ENCODE measurements at regions not wholly inside any gene's neighbourhood (a gene's known extent, or its start where the extent isn't known, plus 50 kb on each side); places are given as distances from the start of the nearest gene placed in this dataset.

DNA sequence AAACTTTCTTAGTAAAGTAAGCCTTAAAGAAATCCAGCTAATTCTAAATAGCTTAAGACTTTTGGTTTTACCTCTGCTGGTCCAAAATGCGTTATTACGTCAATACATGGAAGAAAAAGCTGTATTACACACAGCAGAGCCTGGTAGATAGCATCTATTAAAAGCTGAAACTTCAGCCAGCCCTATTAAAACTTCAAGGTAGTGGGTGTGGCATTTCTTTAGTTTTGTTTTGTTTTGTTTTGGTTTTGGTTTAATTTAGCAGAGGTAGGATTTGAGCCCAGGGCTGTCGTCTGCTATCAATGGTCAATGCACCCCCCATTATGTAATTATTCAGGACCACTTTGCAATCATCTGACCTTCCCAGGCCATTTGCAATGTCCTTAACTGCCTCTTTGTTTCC, 318.4 kb upstream of the MAF start:
- DNase-seq: no peak

DNA sequence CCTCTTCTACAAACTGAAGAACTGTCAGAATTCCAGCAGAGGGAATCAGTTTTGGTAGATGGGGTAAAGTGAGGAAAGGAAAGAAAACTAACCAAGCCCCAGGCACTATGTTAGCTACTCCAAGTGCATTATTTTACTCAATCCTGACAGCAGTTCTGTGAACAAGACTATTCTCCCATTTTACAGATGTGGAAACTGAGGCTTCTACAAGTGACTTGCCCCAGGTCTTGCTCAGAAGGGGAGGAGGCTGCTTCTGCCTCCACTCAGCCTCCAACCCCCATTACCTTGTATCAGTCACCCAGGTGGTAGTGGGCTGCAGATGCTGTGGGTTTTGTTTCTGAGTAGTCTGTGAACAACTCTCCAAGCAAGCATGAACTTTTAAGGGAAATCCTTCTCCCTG, 315.2 kb upstream of the MAF start:
- DNase-seq: no peak

DNA sequence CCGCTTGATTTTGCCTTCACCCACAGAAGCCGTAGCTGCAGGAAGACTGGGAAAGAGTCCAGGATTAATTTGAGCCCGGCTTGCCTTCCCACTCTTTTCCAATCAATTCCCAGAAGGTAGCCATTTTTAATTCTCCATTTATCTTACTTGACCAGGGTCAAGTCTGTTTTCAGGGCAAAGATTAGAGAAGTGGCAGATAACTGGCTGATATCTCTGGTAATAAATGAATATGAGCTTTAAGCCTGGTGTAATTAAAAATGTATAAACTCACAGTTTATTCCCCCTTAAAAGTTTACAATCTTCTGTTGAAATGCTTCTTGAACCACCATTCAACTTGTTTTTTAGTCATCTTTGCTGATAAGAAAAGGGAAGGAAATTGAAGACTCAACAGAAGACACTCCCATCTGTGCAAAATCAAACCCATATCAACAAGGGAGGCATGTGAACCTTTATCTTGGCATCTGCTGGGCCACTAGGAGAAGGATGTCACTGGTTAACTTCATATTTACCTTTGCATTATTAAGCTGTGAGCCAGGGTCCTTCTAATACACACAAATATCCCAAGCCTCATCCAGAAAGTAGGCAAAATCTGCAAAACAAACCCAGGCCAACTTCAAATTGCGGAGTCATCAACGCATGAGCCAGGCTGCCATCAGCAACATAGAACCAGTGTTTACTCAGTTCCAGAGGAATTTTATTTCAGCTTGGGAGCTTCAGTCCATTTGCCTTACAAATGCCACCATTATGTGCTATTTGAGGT, 314.6 kb upstream of the MAF start:
- DNase-seq: no peak

DNA sequence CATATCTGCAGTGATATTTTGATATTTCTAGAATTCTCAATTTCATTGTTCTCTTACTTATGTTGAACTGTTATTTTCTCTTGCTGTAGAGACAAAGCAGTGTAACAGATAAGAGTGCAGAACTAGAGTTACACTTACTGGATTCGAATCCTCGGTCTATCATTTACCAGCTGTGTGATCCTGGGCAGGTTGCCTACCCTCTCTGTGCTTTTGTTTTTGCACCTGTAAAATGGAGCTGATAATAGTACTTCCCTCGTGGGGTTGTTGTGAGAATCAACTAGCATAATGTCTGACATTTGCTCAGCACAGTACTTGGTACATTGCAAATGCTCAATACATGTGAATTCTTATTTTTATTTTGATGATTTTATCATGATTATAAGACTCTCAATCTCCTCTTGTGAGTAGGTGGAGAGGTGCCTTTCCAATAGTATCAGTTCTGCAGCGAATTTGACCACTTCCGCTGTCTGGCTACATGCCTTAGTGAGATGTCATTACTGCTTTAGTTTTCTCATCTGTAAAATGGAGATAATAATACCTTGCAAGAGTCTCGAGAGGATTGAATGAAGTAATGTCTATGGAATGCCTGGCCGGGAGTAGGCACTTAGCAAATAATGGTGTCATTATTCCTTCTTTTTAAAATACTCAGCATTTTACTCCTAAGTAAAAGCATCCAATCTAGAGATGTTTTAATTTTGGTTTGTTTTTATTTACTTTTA, 312.2 kb upstream of the MAF start:
- DNase-seq: no peak

DNA sequence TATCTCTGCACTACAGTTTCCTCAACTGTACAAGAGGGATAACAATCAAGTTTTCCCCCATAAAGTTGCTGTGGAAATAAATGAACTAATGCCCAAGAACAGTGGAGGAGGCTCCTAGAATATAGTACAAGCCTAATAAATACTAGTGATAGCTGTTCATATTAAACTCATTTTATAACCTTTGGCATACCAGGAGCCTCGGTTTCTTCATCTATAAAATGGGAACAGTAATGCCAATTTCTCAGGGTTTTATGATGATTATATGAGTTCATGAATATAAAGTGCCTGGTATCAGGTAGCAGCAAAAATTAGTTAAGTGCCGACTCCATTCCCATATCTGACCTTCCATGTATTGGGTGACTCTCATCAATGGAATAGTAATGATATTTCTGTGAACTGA, 311.1 kb upstream of the MAF start:
- no peak for DNase-seq

DNA sequence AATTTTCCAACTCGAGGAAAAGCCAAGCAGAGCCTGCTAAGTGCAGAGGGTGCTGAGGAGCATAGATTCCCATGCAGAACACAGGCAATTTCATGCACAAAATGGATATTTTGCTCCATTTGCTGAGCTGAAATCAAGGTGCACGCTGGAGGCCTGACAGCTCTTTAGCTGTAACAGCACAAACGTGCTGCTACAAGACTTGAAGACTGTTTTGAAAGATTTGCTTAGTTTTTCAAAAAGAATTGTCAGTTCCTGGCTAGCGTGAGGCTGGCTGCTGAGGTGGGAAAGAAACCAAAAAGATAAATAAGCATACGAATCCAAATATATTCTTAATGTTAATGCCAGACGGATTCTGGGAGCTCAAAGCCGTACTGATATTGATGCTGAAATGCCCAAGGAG, 309.0 kb upstream of the MAF start:
- DNase-seq: no peak

DNA sequence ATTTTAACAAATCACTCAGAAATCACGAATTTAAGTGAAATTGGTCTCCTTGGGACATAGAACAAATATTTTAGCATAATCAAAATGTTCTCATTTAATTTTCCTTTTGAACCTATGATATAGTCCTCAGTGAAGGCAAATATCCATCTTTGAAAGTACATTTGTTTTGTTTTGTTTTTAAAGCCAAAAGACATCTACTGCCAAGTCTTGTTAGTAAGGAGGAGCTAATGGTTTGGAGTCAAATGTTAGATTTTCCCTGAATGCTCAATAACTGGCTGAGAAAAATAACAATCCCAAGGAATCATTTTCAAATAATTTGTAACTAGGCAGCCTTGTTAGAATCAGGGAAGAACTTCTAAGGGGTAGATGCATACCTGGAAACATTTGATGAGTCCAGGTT, 302.9 kb upstream of the MAF start:
- no peak for DNase-seq

DNA sequence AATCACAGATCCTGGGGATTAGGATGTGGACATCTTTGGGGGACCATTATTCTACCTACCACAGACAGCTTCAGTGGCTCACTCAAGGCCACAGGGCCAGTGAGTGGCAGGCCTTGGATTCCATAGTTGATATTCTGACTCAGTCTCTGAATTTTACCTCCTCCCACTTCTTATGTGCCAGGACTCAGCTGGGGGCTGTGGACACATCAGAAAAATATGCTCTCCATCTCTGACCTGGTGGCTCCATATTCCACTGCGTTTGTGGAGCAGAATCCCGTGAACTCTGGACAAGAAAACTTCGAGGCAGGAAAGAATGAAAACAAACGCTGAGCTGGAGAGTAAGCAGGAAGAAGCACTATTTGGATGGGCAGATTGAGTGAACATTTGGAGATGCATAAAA, 301.8 kb upstream of the MAF start:
- DNase-seq: no peak

DNA sequence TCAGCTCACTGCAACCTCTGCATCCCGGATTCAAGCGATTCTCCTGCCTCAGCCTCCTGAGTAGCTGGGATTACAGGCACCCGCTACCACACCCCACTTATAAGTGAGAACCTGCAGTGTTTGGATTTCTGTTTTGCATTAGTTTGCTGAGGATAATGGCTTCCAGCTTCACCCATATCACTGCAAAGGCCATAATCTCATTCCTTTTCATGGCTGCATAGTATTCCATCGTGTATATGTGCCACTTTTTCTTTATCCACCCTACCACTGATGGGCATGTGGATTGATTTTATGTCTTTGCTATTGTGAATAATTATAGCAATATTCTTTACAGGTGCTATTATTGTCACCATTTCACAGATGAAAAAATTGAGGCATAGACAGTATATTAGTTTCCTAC, 301.0 kb upstream of the MAF start:
- DNase-seq: no peak

DNA sequence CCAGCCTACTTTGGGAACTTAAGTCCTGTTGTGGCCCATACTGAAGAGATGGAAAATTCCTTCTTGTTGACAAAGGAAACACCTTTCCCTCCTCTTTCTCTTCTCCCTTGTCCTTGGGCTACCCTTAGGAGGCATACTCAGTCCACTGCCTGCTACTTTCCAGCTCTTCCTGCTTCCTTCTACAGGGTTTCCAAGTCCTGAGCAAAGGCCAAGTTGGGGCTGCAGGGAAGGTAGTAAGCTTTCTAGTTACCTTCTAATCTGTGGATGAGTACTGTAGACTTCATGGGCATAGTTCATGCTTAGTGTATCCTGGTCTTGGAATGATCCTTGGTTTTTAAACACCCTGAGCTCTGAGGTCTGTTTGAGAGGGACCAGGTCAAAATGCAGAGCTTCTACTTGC, 299.2 kb upstream of the MAF start:
- DNase-seq: no peak

DNA sequence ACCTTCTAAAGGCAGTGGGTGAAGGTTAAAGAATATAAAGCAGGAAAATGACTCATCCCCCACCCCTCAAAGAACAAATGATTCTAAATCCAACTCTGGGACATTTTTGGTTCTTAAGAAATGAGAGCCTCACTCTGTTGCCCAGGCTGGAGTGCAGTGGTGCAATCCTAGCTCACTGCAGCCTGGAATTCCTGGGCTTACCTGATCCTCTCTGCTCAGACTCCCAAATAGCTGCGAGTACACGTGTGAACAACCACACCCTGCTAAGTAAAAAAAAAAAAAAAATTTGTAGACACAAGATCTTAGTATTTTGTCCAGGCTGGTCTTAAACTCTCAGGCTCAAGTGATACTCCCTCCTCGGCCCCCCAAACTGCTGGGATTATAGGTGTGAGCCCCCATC, 298.8 kb upstream of the MAF start:
- no peak for DNase-seq

DNA sequence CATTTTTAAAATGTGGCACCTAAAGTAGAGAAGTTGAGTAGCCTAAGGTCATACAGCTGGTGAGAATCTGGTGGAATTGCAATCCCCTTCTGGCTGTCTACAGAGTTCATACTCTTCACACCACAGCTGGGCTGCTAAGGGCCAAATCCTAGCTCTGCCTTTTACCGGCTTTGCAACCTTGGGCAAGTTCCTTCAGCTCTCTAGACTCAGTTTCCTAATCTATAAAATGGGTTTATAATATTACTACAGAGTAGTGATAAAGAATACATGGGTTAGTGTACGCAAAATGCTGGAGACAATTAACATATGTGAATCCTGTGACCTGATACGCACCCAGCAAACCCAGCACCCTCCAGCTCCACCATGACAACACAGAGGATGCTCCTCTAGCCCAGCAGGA, 298.2 kb upstream of the MAF start:
- no peak for DNase-seq

DNA sequence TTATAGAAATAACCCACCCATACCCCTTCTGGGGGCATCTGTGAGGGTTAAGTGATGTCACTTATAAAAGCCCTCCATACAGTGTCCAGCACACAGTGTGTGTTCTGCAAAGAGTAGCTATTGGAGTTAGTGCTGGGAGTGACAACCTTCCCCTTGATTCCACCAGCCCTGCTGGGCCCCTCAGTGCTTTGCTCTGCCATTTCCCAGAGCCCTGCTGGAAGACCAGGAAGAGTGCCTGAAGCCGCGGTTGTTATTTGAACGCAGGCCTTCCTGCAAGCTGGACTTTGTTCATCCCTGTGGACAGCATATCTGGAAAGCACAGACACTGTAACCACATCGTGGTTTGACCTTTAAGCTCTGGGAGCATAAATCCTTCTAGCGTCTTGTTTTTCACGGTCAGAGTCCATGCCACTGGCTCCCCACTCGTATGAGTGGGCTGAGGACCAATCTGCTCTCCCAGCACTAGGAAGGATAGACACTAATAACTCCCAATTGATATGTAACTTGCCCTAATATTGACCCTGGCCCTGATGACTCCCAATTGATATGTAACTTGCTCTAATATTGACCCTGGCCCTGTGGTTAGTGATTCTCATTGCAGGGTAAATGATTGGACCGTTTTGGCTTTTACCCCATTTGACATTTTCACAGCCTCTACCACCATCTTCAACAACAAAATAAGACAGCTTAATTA, 297.1 kb upstream of the MAF start:
- DNase-seq: no peak

DNA sequence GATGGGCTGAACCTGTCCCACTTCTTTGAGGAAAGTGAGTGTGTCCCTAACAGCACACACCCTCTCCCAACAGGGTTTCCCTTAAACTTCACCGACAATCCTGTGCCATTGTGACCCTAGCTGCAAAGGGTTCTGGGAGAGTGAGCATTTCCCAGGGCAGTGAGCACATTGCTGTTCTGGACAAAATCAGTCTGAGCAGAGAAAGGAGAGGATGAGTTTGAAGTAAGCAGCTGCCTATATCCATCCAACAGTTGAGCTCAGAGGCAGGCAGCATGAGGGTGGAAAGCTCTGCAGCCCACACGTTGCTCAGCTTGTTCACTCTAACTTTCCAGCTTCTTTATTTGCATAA, 296.5 kb upstream of the MAF start:
- no peak for DNase-seq

DNA sequence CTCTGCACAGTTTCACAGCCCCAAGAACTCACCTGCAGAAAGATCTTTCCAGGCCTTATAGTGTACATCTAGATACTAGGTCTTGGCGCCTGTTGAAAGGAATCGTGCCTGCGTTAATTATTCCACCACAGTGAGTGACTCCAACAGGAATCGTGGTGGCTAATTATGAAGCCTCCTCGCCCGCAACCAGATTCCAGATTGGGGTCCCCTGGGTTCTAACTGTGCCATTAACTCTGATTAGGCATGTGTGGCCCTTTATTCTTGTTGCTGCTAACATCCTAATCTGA, 295.3 kb upstream of the MAF start:
- DNase-seq: no peak

DNA sequence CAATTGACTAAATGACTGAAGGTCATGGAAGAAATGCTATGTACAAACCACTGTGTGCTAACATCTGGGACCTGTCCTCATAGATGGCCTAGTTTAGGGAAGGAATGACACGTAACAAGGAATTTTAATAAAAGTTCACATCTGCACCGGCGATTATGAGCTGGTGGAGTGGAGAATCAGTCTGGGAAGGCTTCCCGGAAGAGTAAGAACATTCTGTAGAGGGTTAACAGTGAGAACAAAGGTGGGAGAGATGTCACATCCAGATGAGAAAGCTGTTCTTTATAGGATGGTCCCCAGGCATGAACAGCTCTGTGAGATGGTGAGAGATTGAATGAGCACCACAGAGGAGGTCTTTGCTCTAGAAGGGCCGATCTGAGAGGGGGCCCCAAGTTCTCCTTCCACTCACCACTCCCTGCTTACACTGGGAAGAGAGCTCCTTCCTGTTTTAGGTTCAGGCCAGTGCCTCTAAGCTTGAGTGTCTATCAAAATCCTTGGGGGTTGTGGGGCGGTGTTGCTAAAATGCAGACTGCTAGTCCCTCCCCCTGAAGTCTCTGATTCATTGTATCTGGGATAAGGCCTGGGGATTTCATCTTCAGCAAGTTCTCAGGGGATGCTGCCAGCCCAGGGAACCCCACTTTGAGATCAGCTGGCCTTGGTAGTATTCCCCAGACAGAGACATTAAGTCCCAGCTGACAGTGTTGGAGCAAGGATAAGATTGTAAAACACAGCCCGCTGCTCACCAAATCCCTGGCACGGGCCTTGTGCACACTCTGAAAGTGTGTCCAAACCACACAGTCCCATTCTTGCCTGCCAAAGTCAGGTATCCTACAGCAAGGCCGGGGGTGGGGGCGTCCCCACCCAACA, 294.7 kb upstream of the MAF start:
- no peak for DNase-seq

DNA sequence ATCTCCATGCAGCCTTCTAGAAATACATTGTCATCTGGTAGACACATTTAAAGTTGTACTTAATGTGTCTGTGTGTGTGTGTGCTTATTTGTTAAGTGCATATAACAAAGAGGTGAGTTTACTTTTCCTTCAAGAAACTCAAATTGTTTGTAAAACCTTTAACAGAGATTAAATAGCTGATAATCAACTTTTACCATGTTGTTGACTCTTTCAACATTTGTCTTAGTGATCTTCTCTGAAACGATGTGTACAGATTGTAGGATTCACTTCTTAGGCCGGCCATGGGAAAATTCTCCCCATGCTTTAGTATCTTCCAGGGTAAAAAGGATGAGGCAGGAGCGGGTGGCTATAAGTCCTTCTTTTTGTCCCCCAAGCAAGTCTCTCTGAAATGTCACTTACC, 292.9 kb upstream of the MAF start:
- DNase-seq: no peak

DNA sequence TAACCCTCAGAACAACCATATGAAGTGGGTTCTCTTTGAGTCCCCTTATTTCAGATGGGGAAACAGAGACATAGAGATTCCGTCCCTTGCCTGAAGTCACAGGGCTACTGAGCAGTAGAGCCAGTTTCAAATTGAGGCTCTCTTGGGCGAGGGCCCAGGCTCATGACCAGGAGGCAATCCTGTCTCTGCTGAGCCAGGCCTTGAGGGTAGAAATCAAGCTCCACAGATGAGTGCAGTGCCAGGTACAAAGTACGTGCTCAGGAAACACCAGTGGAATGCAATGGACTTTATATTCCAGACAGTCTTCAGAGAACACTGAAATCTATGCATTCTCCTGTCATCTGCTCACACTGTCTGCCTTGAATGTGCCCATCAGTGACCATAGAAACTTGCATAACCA, 291.7 kb upstream of the MAF start:
- DNase-seq: no peak

DNA sequence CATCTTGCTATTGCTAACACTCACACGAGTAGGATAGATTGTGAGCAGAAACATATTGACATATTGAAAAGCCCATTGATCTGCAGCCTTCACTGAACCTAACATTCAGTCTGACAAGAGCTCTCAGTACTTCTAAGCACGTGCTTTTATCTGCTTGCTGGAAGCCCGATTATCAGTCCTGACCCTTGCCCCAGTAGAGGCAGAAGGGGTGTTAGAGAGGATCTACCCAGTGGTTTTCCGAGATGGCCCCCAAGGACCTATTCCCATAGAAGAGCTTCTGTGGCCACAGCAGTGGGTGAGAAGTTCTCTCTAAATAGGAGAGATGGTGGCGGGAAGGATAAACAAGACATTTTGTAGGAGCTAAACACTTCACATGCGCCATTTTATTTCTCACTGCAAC, 290.9 kb upstream of the MAF start:
- no peak for DNase-seq

DNA sequence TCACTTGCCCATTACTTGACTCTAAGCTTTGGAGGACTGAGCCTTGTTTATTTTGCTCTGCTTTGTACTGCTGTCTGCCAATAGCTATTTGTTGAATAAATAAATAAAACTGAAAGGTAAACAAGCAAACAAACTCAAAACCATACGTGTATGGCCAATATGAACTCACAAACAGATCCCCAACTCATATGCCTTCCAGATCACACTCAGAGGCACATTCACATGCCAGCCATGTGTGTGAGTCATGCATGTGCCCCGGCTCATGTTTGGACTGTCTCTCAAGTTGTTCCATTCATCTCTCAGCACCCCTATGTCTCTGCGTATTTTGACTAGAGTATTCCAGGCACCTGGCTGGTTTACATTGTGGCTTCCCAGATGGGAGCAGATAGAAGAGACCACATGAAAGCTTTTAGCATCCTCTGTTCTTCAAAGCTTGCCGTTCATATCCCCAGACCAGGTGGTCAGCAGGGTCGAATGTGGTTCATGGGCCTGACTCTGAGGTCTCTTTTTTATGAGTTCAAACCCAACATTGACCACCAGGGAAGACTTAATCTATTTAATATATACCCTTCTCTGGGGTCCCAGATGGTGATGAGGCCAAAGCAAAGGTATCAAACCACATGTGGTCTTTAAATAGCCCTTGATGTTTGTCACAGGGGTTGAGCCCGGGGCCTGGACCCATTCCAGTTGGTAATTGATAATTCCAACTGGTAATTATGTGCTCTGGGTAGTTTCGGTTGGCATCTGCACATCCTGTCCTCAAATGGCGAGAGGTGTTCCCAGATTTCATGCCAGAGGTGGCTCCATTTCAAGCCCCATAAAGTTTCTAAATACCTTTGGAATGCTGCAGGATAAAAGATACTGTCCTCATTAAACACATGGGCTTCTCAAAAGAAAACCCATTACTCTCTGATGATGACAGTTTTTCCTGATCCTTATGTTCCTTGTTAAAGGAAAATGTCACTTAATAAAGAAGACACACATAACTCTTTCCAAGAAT, 287.3 kb upstream of the MAF start:
- DNase-seq: no peak

DNA sequence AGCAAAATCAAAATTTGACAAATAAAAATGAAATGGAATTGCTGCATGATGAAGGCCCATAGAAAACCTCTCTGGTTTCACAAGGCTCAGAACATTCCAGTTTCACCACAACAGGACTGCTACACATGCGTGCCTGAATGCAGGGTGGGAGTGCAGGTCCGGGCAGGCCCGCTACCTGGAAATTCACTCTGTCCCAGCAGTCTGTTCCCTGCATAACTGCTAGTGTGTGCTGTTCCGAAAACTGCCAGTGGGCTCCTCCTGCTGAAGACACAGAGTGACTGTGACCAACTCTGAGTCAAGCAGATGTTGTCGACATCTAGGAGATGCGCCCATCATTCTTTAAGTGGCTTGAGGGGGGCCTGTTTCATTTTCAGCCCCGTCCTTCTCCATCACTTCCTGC, 284.8 kb upstream of the MAF start:
- no peak for DNase-seq

DNA sequence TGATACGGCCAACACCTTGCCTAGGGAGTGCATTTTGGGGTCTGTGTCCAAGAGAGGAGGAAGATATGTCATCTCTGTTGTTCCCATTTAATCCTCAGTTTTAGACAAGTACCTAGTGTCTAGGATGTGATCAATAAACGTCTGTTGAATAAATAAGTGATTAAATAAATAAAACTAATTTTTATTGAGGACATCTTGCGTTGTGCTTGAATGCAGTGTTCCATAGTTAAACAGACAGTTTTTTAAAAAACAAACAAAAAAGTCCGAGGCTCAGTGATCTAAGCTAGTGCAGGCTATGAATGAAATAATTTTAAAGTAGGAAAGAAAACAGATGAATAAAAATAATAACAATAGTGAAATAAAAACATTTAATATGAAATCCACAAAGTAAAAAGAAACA, 283.0 kb upstream of the MAF start:
- no peak for DNase-seq
